Cardiac muscle cell (in vitro differentiated cells and primary cell): ENCODE measurements at regions not wholly inside any gene's neighbourhood (a gene's known extent, or its start where the extent isn't known, plus 50 kb on each side); places are given as distances from the start of the nearest gene placed in this dataset.

Source experiments
- DNase-seq, 2 donors: peaks; one replicate each; pipeline versions ENCODE4 v3.0.0 to v3.0.0-alpha.2; 2010 to 2017; ENCODE audit warnings: low read depth in 1 of 2, low spot score in 1 of 2
- H3K27ac ChIP-seq: fragments of 200-600 bp; sonication (generic); 2 replicates; pipeline ENCODE4 v1.5.1; 2016
- H3K27me3 ChIP-seq: fragments of 200-600 bp; sonication (generic); 2 replicates; pipeline ENCODE4 v1.6.0; 2016; ENCODE audit warnings: control low read depth
- H3K36me3 ChIP-seq: fragments of 200-600 bp; sonication (generic); 2 replicates; pipeline ENCODE4 v1.5.1; 2016; ENCODE audit warnings: control low read depth
- H3K4me1 ChIP-seq: fragments of 200-600 bp; sonication (generic); 2 replicates; pipeline ENCODE4 v1.8.1; 2017; ENCODE audit warnings: low read depth, mild to moderate bottlenecking, mixed run types
- H3K4me3 ChIP-seq: fragments of 200-600 bp; sonication (generic); 2 replicates; pipeline ENCODE4 v1.5.1; 2016; ENCODE audit warnings: mild to moderate bottlenecking
- H3K9me3 ChIP-seq: fragments of 200-600 bp; sonication (generic); 2 replicates; pipeline ENCODE4 v1.5.1; 2017; ENCODE audit warnings: low read depth, mild to moderate bottlenecking, control low read depth
- CTCF ChIP-seq: IDR thresholded peaks from 2 replicates; pipeline ENCODE4 v1.5.1; 2012; ENCODE audit warnings: low read depth, mild to moderate bottlenecking, low read length

- no peak for TF ChIP-seq CTCF
- no peak for DNase-seq
- Histone ChIP-seq H3K36me3 (no peaks in the 10 kb centered on the region), H3K4me1 (peaks cover 5% of the 10 kb centered on the region), H3K27me3 (no peaks in the 10 kb centered on the region), H3K27ac (no peak overlapping the region), H3K4me3 (no peak overlapping the region), H3K9me3 (no peaks in the 10 kb centered on the region)
These were observed 199.1 kb upstream of the JARID2 start for GRCh38 chr6:15046751-15047150.

GRCh38 chr6:15048367-15048766, 197.5 kb upstream of the JARID2 start:
- Histone ChIP-seq H3K4me1 (no peaks in the 10 kb centered on the region), H3K9me3 (no peaks in the 10 kb centered on the region), H3K27me3 (no peaks in the 10 kb centered on the region), H3K36me3 (no peaks in the 10 kb centered on the region), H3K27ac (no peak overlapping the region), H3K4me3 (no peak overlapping the region)
- TF ChIP-seq CTCF = no peak
- no peak for DNase-seq

- no peaks in the 10 kb centered on the region for H3K4me1 ChIP-seq
- DNase-seq = no peak
- H3K4me3 ChIP-seq = no peak overlapping the region
- no peaks in the 10 kb centered on the region for H3K27me3 ChIP-seq
- no peaks in the 10 kb centered on the region for H3K9me3 ChIP-seq
- H3K36me3 ChIP-seq = no peaks in the 10 kb centered on the region
- no peak overlapping the region for H3K27ac ChIP-seq
- TF ChIP-seq CTCF = no peak
These were observed 187.4 kb upstream of the JARID2 start for GRCh38 chr6:15058200-15059061.

GRCh38 chr6:15061180-15061641, 184.7 kb upstream of the JARID2 start:
- TF ChIP-seq CTCF = no peak
- Histone ChIP-seq H3K36me3 (no peaks in the 10 kb centered on the region), H3K27me3 (no peaks in the 10 kb centered on the region), H3K4me1 (no peaks in the 10 kb centered on the region), H3K27ac (no peak overlapping the region), H3K4me3 (no peak overlapping the region), H3K9me3 (no peaks in the 10 kb centered on the region)
- DNase-seq = no peak

GRCh38 chr6:15061908-15062515, 183.9 kb upstream of the JARID2 start:
- Histone ChIP-seq H3K36me3 (no peaks in the 10 kb centered on the region), H3K9me3 (no peaks in the 10 kb centered on the region), H3K27ac (no peak overlapping the region), H3K4me3 (no peak overlapping the region), H3K27me3 (no peaks in the 10 kb centered on the region), H3K4me1 (no peaks in the 10 kb centered on the region)
- no peak for TF ChIP-seq CTCF
- no peak for DNase-seq
